ENCODE measurements at regions not wholly inside any gene's neighbourhood (a gene's known extent, or its start where the extent isn't known, plus 50 kb on each side); places are given as distances from the start of the nearest gene placed in this dataset.

DNA sequence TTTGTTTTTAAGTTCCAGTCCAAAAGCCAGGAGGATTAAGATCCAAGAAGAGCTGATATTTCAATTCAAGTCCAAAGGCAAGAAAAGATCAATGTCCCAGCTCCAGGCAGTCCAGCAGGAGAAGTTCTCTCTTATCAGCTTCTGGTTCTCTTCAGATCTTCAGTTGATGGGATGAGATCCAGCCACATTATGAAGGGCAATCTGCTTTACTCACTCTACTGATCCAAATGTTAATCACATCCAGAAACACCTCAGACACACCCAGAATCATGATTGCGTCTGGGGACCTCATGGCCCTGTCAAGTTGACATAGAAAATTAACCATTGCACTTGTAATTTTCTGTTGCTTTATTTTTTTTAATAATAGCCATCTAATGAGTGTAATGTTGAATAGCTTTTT is 178.4 kb downstream of the HERPUD2 start:
- TF ChIP-seq, protein P1, sequence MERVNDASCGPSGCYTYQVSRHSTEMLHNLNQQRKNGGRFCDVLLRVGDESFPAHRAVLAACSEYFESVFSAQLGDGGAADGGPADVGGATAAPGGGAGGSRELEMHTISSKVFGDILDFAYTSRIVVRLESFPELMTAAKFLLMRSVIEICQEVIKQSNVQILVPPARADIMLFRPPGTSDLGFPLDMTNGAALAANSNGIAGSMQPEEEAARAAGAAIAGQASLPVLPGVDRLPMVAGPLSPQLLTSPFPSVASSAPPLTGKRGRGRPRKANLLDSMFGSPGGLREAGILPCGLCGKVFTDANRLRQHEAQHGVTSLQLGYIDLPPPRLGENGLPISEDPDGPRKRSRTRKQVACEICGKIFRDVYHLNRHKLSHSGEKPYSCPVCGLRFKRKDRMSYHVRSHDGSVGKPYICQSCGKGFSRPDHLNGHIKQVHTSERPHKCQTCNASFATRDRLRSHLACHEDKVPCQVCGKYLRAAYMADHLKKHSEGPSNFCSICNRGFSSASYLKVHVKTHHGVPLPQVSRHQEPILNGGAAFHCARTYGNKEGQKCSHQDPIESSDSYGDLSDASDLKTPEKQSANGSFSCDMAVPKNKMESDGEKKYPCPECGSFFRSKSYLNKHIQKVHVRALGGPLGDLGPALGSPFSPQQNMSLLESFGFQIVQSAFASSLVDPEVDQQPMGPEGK (CRISPR knock-in tag; IDR thresholded peaks at IDR 0.05; ENCODE audit: borderline replicate concordance), result no peak
- TF ChIP-seq ISL1 (CRISPR knock-in tag; IDR thresholded peaks at IDR 0.05), result no peak
- TF ChIP-seq ZNF70 (CRISPR knock-in tag; IDR thresholded peaks at IDR 0.05), result no peak
- TF ChIP-seq, protein P2, sequence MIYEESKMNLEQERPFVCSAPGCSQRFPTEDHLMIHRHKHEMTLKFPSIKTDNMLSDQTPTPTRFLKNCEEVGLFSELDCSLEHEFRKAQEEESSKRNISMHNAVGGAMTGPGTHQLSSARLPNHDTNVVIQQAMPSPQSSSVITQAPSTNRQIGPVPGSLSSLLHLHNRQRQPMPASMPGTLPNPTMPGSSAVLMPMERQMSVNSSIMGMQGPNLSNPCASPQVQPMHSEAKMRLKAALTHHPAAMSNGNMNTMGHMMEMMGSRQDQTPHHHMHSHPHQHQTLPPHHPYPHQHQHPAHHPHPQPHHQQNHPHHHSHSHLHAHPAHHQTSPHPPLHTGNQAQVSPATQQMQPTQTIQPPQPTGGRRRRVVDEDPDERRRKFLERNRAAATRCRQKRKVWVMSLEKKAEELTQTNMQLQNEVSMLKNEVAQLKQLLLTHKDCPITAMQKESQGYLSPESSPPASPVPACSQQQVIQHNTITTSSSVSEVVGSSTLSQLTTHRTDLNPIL (CRISPR knock-in tag; IDR thresholded peaks at IDR 0.05; ENCODE audit: low read depth), result no peak
- TF ChIP-seq CSDC2 (CRISPR knock-in tag; IDR thresholded peaks at IDR 0.05), result no peak
- TF ChIP-seq, protein P3, sequence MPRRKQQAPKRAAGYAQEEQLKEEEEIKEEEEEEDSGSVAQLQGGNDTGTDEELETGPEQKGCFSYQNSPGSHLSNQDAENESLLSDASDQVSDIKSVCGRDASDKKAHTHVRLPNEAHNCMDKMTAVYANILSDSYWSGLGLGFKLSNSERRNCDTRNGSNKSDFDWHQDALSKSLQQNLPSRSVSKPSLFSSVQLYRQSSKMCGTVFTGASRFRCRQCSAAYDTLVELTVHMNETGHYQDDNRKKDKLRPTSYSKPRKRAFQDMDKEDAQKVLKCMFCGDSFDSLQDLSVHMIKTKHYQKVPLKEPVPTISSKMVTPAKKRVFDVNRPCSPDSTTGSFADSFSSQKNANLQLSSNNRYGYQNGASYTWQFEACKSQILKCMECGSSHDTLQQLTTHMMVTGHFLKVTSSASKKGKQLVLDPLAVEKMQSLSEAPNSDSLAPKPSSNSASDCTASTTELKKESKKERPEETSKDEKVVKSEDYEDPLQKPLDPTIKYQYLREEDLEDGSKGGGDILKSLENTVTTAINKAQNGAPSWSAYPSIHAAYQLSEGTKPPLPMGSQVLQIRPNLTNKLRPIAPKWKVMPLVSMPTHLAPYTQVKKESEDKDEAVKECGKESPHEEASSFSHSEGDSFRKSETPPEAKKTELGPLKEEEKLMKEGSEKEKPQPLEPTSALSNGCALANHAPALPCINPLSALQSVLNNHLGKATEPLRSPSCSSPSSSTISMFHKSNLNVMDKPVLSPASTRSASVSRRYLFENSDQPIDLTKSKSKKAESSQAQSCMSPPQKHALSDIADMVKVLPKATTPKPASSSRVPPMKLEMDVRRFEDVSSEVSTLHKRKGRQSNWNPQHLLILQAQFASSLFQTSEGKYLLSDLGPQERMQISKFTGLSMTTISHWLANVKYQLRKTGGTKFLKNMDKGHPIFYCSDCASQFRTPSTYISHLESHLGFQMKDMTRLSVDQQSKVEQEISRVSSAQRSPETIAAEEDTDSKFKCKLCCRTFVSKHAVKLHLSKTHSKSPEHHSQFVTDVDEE (CRISPR knock-in tag; IDR thresholded peaks at IDR 0.05), result no peak
- no peak for TF ChIP-seq BACH2 (CRISPR knock-in tag; IDR thresholded peaks at IDR 0.05; ENCODE audit: borderline replicate concordance)
- TF ChIP-seq ZFP3 (CRISPR knock-in tag; IDR thresholded peaks at IDR 0.05), result no peak
- TF ChIP-seq SNAI2 (CRISPR knock-in tag; IDR thresholded peaks at IDR 0.05), result no peak
- no peak for TF ChIP-seq RARB (CRISPR knock-in tag; IDR thresholded peaks at IDR 0.05)
- no peak for TF ChIP-seq TOX (CRISPR knock-in tag; IDR thresholded peaks at IDR 0.05; ENCODE audit: borderline replicate concordance)
- TF ChIP-seq ARNTL (CRISPR knock-in tag; IDR thresholded peaks at IDR 0.05; ENCODE audit: borderline replicate concordance, low read depth), result no peak
- TF ChIP-seq ZFP30 (CRISPR knock-in tag; IDR thresholded peaks at IDR 0.05), result no peak
